GM12878 (cell line): ENCODE measurements at regions not wholly inside any gene's neighbourhood (a gene's known extent, or its start where the extent isn't known, plus 50 kb on each side); places are given as distances from the start of the nearest gene placed in this dataset.

Source experiments
- ATAC-seq: fragments of 200-7000 bp; cut with Tn5 transposase; 3 replicates; pipeline ENCODE4 v1.9.1; 2020; ENCODE audit warnings: mild to moderate bottlenecking, moderate library complexity
- BruUV-seq: library from RNA; stranded (reverse); fragments of 400-500 nt; replicated peaks from 2 replicates; lab custom pipeline; 2021; lab: Mats Ljungman, UMichigan
- CTCF ChIA-PET: fragments of 300-600 bp; sonication (Branson Sonifier 250); formaldehyde crosslinking; extraction: SDS; loops from one replicate; lab custom pipeline; 2021; ENCODE audit warnings: inconsistent platforms; lab: Yijun Ruan, JAX
- POLR2A ChIA-PET: fragments of 350-600 bp; formaldehyde crosslinking; extraction: SDS; loops from one replicate; lab custom pipeline; 2021; ENCODE audit warnings: inconsistent platforms; lab: Charles Lee
- RAD21 ChIA-PET: fragments of 300-600 bp; sonication (Branson Sonifier 250); formaldehyde crosslinking; loops from one replicate; lab custom pipeline; 2023; ENCODE audit warnings: antibody characterized with exemption; ENCODE audit not compliant: unreplicated experiment; lab: Charles Lee
- SMC1A ChIA-PET: fragments of 300-600 bp; sonication (Branson Sonifier 250); formaldehyde crosslinking; loops from one replicate; lab custom pipeline; 2023; ENCODE audit not compliant: unreplicated experiment, uncharacterized antibody; lab: Charles Lee
- DNase-seq: peaks from one replicate; pipeline ENCODE4 v3.0.0-alpha.2; 2011; ENCODE audit warnings: low read depth, low spot score
- FAIRE-seq: peaks from 3 replicates; lab custom pipeline; 2011; peaks lifted over from hg19 to GRCh38; lab: Jason Lieb, UNC
- H2AFZ ChIP-seq: 2 replicates; pipeline ENCODE4 v1.6.0; 2011; ENCODE audit warnings: low read depth, low read length, control low read depth; ENCODE audit not compliant: control insufficient read depth
- H3K27ac ChIP-seq: 2 replicates; pipeline ENCODE4 v1.5.1; 2011; ENCODE audit warnings: control low read depth; ENCODE audit not compliant: control insufficient read depth, insufficient read depth
- H3K27me3 ChIP-seq, 2 experiments: replicated peaks in 1 of 2; 2 replicates each; pipeline versions ENCODE4 v1.6.0 to v1.6.1; 2011; ENCODE audit warnings: low read length in 1 of 2; ENCODE audit not compliant: control insufficient read depth in 2 of 2, insufficient read depth in 2 of 2
- H3K36me3 ChIP-seq, 2 experiments: 2 replicates each; pipeline ENCODE4 v1.5.1; 2011; ENCODE audit warnings: low read length in 1 of 2; ENCODE audit not compliant: control insufficient read depth in 2 of 2, insufficient read depth in 2 of 2
- H3K4me1 ChIP-seq: 2 replicates; pipeline ENCODE4 v1.6.1; 2011; ENCODE audit warnings: mild to moderate bottlenecking, low read length, moderate library complexity, mixed read lengths; ENCODE audit not compliant: control insufficient read depth, insufficient read depth
- H3K4me2 ChIP-seq: 2 replicates; pipeline ENCODE4 v1.6.0; 2011; ENCODE audit warnings: control low read depth; ENCODE audit not compliant: control insufficient read depth, insufficient read depth
- H3K4me3 ChIP-seq: fragments of 200-600 bp; sonication (generic); 2 replicates; pipeline ENCODE4 v1.5.1; 2016
- H3K79me2 ChIP-seq: 2 replicates; pipeline ENCODE4 v1.6.0; 2011; ENCODE audit warnings: low read length; ENCODE audit not compliant: control insufficient read depth, insufficient read depth
- H3K9ac ChIP-seq: 2 replicates; pipeline ENCODE4 v1.8.0; 2011; ENCODE audit warnings: low read length, control low read depth, mixed read lengths; ENCODE audit not compliant: control insufficient read depth, insufficient read depth
- H3K9me3 ChIP-seq: replicated peaks from 3 replicates; pipeline ENCODE4 v1.5.1; 2011; ENCODE audit warnings: mild to moderate bottlenecking, low read length; ENCODE audit not compliant: control insufficient read depth, insufficient read depth
- H4K20me1 ChIP-seq: 2 replicates; pipeline ENCODE4 v1.6.0; 2011; ENCODE audit not compliant: control insufficient read depth, insufficient read depth
- CEBPB ChIP-seq, 2 experiments: fragments of 150-350 bp in 1 of 2; IDR thresholded peaks; 2 replicates each; pipeline ENCODE4 v1.6.1; 2012 to 2014; ENCODE audit warnings: low read depth in 2 of 2, low read length in 2 of 2, borderline replicate concordance in 1 of 2, inconsistent platforms in 1 of 2
- HDAC6 ChIP-seq: fragments of 200-600 bp; sonication (generic); IDR thresholded peaks from one replicate; pipeline ENCODE4 v1.8.0; 2017; ENCODE audit warnings: antibody characterized with exemption; ENCODE audit not compliant: unreplicated experiment
- MEF2B ChIP-seq: fragments of 450-650 bp; IDR thresholded peaks from 2 replicates; pipeline ENCODE4 v1.6.1; 2018; ENCODE audit warnings: mild to moderate bottlenecking, moderate library complexity; ENCODE audit not compliant: partially characterized antibody, poor library complexity, severe bottlenecking
- PAX8 ChIP-seq: fragments of 450-650 bp; IDR thresholded peaks from 2 replicates; pipeline ENCODE4 v1.6.1; 2017; ENCODE audit warnings: mild to moderate bottlenecking, moderate library complexity
- RAD21 ChIP-seq: IDR thresholded peaks from 2 replicates; pipeline ENCODE4 v1.6.1; 2011; ENCODE audit warnings: mild to moderate bottlenecking, low read depth, low read length, moderate library complexity; ENCODE audit not compliant: insufficient read depth
- RB1 ChIP-seq: fragments of 450-650 bp; formaldehyde crosslinking; IDR thresholded peaks from 2 replicates; pipeline ENCODE4 v1.6.1; 2017; ENCODE audit warnings: mild to moderate bottlenecking, borderline replicate concordance
- RELA ChIP-seq: fragments of 450-650 bp; IDR thresholded peaks from 2 replicates; pipeline ENCODE4 v1.8.0; 2014; ENCODE audit warnings: borderline replicate concordance; ENCODE audit not compliant: partially characterized antibody
- WGBS: methylation state at CpG from one replicate; pipeline ENCODE4 v1.1.6; 2016; ENCODE audit warnings: low lambda C conversion rate; ENCODE audit not compliant: insufficient replicate concordance, insufficient coverage; ENCODE audit errors: missing lambda C conversion rate; 5-methylcytosine and 5-hydroxymethylcytosine counted together
- in situ Hi-C: fragments of 300-500 bp; cut with MboI; formaldehyde crosslinking; loops from 9 replicates; pipeline ENCODE4 v1.14.3; 2018; ENCODE audit warnings: mixed read lengths
- intact Hi-C: fragments of 100-400 bp; cut with micrococcal nuclease; formaldehyde crosslinking; loops from one replicate; pipeline ENCODE4 v1.14.2; 2022; ENCODE audit not compliant: unreplicated experiment

DNA sequence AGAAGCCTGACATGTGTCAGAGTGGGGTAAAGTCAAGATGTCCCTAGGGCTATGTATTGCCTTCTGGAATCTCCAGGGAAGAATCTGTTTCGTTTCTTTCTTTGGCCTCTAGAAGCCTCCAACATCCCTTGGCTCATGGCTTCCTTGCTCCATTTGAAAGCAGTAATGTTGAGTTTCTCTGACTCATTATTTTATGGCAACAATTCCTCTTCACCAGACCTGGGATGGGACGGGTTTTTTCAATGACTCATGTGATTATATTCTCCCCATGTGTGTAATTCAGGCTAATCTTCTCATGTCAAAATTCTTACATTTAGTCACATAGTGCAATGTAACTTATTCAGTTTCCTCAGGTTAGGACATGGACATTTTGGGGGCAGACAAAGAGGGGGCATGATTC is 1038.6 kb downstream of the CBLN2 start:
- ChIA-PET SMC1A (no interaction called here), RAD21 (no interaction called here), POLR2A (no interaction called here), CTCF (no interaction called here)
- no peak overlapping the region for H3K4me3 ChIP-seq
- no peak overlapping the region for H3K27ac ChIP-seq
- no peaks in the 10 kb centered on the region for H3K4me1 ChIP-seq
- ATAC-seq: no peak
- BruUV-seq: no TSS peak
- H3K27me3 ChIP-seq: no peaks in the 10 kb centered on the region
- DNase-seq: no peak
- no peaks in the 10 kb centered on the region for H4K20me1 ChIP-seq
- TF ChIP-seq CEBPB (IDR thresholded peaks at IDR 0.05; ENCODE audit: borderline replicate concordance in 1 of 2, low read depth in 2 of 2, low read length in 2 of 2): no peak
- intact Hi-C loops: no loop called here
- H3K4me2 ChIP-seq: no peak overlapping the region
- WGBS: 0% methylated on average over 2 of the region's 2 CpGs
- no peak overlapping the region for H2AFZ ChIP-seq
- in situ Hi-C loops: no loop called here
- H3K9me3 ChIP-seq: no peaks in the 10 kb centered on the region
- H3K36me3 ChIP-seq: no peaks in the 10 kb centered on the region
- H3K79me2 ChIP-seq: no peaks in the 10 kb centered on the region
- H3K9ac ChIP-seq: no peak overlapping the region
- no peak for FAIRE-seq

DNA sequence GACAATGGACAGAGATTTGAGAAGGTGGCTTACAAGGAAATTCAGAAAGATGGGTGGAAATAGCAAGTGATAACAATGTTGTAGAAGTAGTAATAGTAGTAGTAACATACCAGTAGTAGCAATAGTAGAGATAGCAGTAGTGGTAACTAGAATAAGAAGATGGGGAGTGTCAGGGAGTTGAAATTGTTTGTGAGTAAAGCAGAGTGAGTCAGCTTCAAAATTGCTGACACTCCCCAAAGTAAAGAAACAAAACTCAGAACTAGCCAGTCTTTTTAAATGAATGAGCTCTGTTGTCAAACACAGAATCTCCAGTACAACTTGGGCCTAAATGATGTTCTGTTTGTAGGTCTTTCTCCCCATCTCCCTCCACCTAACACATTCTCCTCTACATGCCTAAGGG is 1040.9 kb downstream of the CBLN2 start:
- Histone ChIP-seq H3K4me3 (no peak overlapping the region), H3K79me2 (no peaks in the 10 kb centered on the region), H3K27ac (no peak overlapping the region), H3K4me1 (no peaks in the 10 kb centered on the region), H3K36me3 (no peaks in the 10 kb centered on the region), H3K4me2 (no peak overlapping the region), H3K27me3 (no peaks in the 10 kb centered on the region), H3K9me3 (no peaks in the 10 kb centered on the region), H3K9ac (no peak overlapping the region), H4K20me1 (no peaks in the 10 kb centered on the region), H2AFZ (no peak overlapping the region)
- ChIA-PET SMC1A (no interaction called here), RAD21 (no interaction called here), POLR2A (interaction anchor here (0.6 kb wide), 1 partner anchor 1139 kb away, joined by 4 read pairs; no protein-coding TSS in a partner anchor), CTCF (no interaction called here)
- FAIRE-seq: no peak
- BruUV-seq: no TSS peak
- TF ChIP-seq RELA (no peak), HDAC6 (no peak), PAX8 (no peak), RB1 (no peak), MEF2B (no peak), RAD21 (no peak)
- in situ Hi-C loops (no loop called here), intact Hi-C loops (no loop called here)
- no peak for ATAC-seq
- DNase-seq: no peak
